ENCODE measurements at regions not wholly inside any gene's neighbourhood (a gene's known extent, or its start where the extent isn't known, plus 50 kb on each side); places are given as distances from the start of the nearest gene placed in this dataset.

DNA sequence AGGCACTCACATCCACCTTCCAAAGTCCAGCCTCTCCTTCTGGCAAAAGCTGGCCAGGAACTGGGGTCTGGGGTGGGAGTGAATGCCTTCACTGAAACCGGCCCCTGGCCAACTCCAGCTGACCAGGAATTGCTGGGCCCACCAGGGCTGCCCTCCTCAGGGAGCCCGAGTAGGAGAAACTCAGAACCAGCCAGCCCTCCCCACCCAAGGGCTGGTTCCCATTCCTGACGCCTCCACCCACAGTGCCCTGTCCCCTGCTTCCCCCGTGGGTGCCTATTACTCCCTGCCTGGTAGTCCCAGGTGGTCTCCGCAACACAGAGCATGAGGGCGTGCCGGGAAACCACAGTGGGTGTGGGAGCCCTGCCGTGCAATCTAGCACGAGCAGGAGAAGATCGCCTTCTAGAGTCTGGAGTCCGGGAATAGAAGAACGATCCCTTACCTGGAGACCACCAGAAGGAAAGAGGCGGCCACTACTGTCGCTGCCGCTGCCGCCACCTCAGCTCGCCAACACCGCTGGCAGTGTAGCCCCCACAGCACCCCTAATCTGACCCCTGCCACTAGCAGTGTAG lies 178.8 kb downstream of the POTEB3 start:
- H3K4me1 ChIP-seq (ENCODE audit: control insufficient read depth, insufficient read depth, low read length) = no peaks in the 10 kb centered on the region
- TF ChIP-seq EED (IDR thresholded peaks at IDR 0.05; ENCODE audit: low read depth) (no peak), MLLT1 (IDR thresholded peaks at IDR 0.05) (no peak)
- ATAC-seq (no peak), FAIRE-seq (no peak), DNase-seq (ENCODE audit: low read depth, low spot score) (no peak)
- no peak overlapping the region for H2AFZ ChIP-seq (ENCODE audit: control insufficient read depth, low read depth, low read length)
- H3K4me2 ChIP-seq (ENCODE audit: control insufficient read depth, insufficient read depth) = no peak overlapping the region
- intact Hi-C loops (cut with micrococcal nuclease; ENCODE audit: unreplicated experiment) = no loop called here
- no peaks in the 10 kb centered on the region for H3K36me3 ChIP-seq (ENCODE audit: control insufficient read depth in 2 of 2, insufficient read depth in 2 of 2, low read length in 1 of 2)
- POLR2A ChIA-PET = no interaction called here
- SMC1A ChIA-PET (ENCODE audit: uncharacterized antibody, unreplicated experiment) = no interaction called here
- no peak overlapping the region for H3K27ac ChIP-seq (ENCODE audit: control insufficient read depth, insufficient read depth)
- RAD21 ChIA-PET (ENCODE audit: unreplicated experiment) = no interaction called here
- no peak overlapping the region for H3K9ac ChIP-seq (ENCODE audit: control insufficient read depth, insufficient read depth, low read length)
- no peaks in the 10 kb centered on the region for H3K79me2 ChIP-seq (ENCODE audit: control insufficient read depth, insufficient read depth, low read length)
- CTCF ChIA-PET = no interaction called here
- WGBS (ENCODE audit: insufficient coverage, insufficient replicate concordance, low lambda C conversion rate, missing lambda C conversion rate) = 53% methylated on average over 18 of the region's 18 CpGs
- H3K27me3 ChIP-seq (replicated peaks in 1 of 2; ENCODE audit: control insufficient read depth in 2 of 2, insufficient read depth in 2 of 2, low read length in 1 of 2) = no peaks in the 10 kb centered on the region
- no peak overlapping the region for H3K4me3 ChIP-seq
- no peaks in the 10 kb centered on the region for H4K20me1 ChIP-seq (ENCODE audit: control insufficient read depth, insufficient read depth)
- no peaks in the 10 kb centered on the region for H3K9me3 ChIP-seq (replicated peaks; ENCODE audit: control insufficient read depth, insufficient read depth, low read length)
- in situ Hi-C loops (cut with MboI) = no loop called here
- no TSS peak for BruUV-seq (replicated peaks)

DNA sequence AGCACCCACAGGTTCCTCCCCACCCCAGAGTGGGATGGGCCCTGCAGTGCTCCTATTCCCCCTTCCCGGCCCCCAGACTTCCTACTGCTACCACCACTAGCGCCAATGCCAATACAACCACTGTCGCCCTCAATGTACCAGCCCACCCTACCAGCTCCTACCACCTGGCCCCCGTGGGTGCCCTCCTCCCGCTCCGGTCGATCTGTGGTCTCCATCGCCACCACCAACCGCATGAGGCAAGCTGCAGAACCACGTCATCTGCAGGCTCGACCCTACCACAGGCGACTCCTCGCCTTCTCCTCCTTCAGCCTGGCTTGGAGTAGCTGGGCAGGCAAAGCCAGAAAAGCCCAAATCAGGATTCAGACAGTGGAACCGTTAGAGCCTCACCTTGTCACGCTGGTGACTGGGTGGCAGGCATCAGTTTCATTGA lies 179.3 kb downstream of the POTEB3 start:
- Histone ChIP-seq H2AFZ (ENCODE audit: control insufficient read depth, low read depth, low read length) (no peak overlapping the region), H3K36me3 (ENCODE audit: control insufficient read depth in 2 of 2, insufficient read depth in 2 of 2, low read length in 1 of 2) (no peaks in the 10 kb centered on the region), H3K4me2 (ENCODE audit: control insufficient read depth, insufficient read depth) (no peak overlapping the region), H3K27me3 (replicated peaks in 1 of 2; ENCODE audit: control insufficient read depth in 2 of 2, insufficient read depth in 2 of 2, low read length in 1 of 2) (no peaks in the 10 kb centered on the region), H3K4me1 (ENCODE audit: control insufficient read depth, insufficient read depth, low read length) (no peaks in the 10 kb centered on the region), H4K20me1 (ENCODE audit: control insufficient read depth, insufficient read depth) (no peaks in the 10 kb centered on the region), H3K4me3 (no peak overlapping the region), H3K9me3 (replicated peaks; ENCODE audit: control insufficient read depth, insufficient read depth, low read length) (no peaks in the 10 kb centered on the region), H3K9ac (ENCODE audit: control insufficient read depth, insufficient read depth, low read length) (no peak overlapping the region), H3K79me2 (ENCODE audit: control insufficient read depth, insufficient read depth, low read length) (no peaks in the 10 kb centered on the region), H3K27ac (ENCODE audit: control insufficient read depth, insufficient read depth) (no peak overlapping the region)
- RAD21 ChIA-PET (ENCODE audit: unreplicated experiment) = no interaction called here
- FAIRE-seq (no peak), ATAC-seq (no peak), DNase-seq (ENCODE audit: low read depth, low spot score) (no peak)
- 37% methylated on average over 15 of the region's 15 CpGs for WGBS (ENCODE audit: insufficient coverage, insufficient replicate concordance, low lambda C conversion rate, missing lambda C conversion rate)
- SMC1A ChIA-PET (ENCODE audit: uncharacterized antibody, unreplicated experiment) = no interaction called here
- intact Hi-C loops (cut with micrococcal nuclease; ENCODE audit: unreplicated experiment) = no loop called here
- CTCF ChIA-PET = no interaction called here
- in situ Hi-C loops (cut with MboI) = no loop called here
- POLR2A ChIA-PET = no interaction called here
- BruUV-seq (replicated peaks) = no TSS peak
- TF ChIP-seq POLR2AphosphoS2 (IDR thresholded peaks at IDR 0.05; ENCODE audit: low read depth, low read length) (no peak), DPF2 (IDR thresholded peaks at IDR 0.05) (no peak), IKZF1 (conservative IDR thresholded peaks at IDR 0.05) (no peak), RFX5 (IDR thresholded peaks at IDR 0.05; ENCODE audit: low read depth, low read length) (no peak), GATAD2B (conservative IDR thresholded peaks at IDR 0.05; ENCODE audit: low read depth) (no peak), TBL1XR1 (IDR thresholded peaks at IDR 0.05; ENCODE audit: low read depth, low read length) (no peak), ZNF217 (IDR thresholded peaks at IDR 0.05) (no peak), MAX (IDR thresholded peaks at IDR 0.05; ENCODE audit: low read depth, low read length) (no peak), ZNF384 (IDR thresholded peaks at IDR 0.05; ENCODE audit: borderline replicate concordance, low read depth, low read length) (no peak), SREBF2 (IDR thresholded peaks at IDR 0.05; ENCODE audit: low read length) (no peak), SMAD5 (IDR thresholded peaks at IDR 0.05; ENCODE audit: low read depth) (no peak), TAF1 (IDR thresholded peaks at IDR 0.05; ENCODE audit: borderline replicate concordance, low read depth, low read length) (no peak), HDGF (IDR thresholded peaks at IDR 0.05) (no peak), EED (IDR thresholded peaks at IDR 0.05; ENCODE audit: low read depth) (no peak), IRF4 (IDR thresholded peaks at IDR 0.05; ENCODE audit: low read depth, low read length) (no peak), TCF7 (IDR thresholded peaks at IDR 0.05; ENCODE audit: borderline replicate concordance) (no peak), ELK1 (IDR thresholded peaks at IDR 0.05; ENCODE audit: low read depth, low read length) (no peak), NR2F1 (conservative IDR thresholded peaks at IDR 0.05) (no peak)
